ENCODE measurements at regions not wholly inside any gene's neighbourhood (a gene's known extent, or its start where the extent isn't known, plus 50 kb on each side); places are given as distances from the start of the nearest gene placed in this dataset.

- H3K36me3 Mint-ChIP-seq (ENCODE audit: low read depth, unreplicated experiment): no peaks in the 10 kb centered on the region
- no peaks in the 10 kb centered on the region for H3K9me3 Mint-ChIP-seq (ENCODE audit: unreplicated experiment)
- no peak overlapping the region for H3K27ac Mint-ChIP-seq (ENCODE audit: unreplicated experiment)
- no peak overlapping the region for H3K4me3 Mint-ChIP-seq (ENCODE audit: unreplicated experiment)
- DNase-seq (ENCODE audit: low spot score): peak; percentile 6
- peak; percentile 33 for TF ChIP-seq CTCF (IDR thresholded peaks at IDR 0.05; ENCODE audit: unreplicated experiment)
- H3K27me3 Mint-ChIP-seq (ENCODE audit: unreplicated experiment): no peaks in the 10 kb centered on the region
- no peaks in the 10 kb centered on the region for H3K4me1 Mint-ChIP-seq (ENCODE audit: unreplicated experiment)
Observed at GRCh38 chrX:22666441-22666840, 333.3 kb upstream of the DDX53 start.

- Mint-ChIP-seq H3K27ac (ENCODE audit: unreplicated experiment) (no peak overlapping the region), H3K4me3 (ENCODE audit: unreplicated experiment) (no peak overlapping the region), H3K36me3 (ENCODE audit: low read depth, unreplicated experiment) (no peaks in the 10 kb centered on the region), H3K9me3 (ENCODE audit: unreplicated experiment) (no peaks in the 10 kb centered on the region), H3K27me3 (ENCODE audit: unreplicated experiment) (peaks cover 2% of the 10 kb centered on the region), H3K4me1 (ENCODE audit: unreplicated experiment) (no peaks in the 10 kb centered on the region)
- DNase-seq (ENCODE audit: low spot score): no peak
- no peak for TF ChIP-seq CTCF (IDR thresholded peaks at IDR 0.05; ENCODE audit: unreplicated experiment)
Observed at GRCh38 chrX:22674932-22675331, 324.8 kb upstream of the DDX53 start.

GRCh38 chrX:22686138-22686541, 313.6 kb upstream of the DDX53 start:
- H3K36me3 Mint-ChIP-seq (ENCODE audit: low read depth, unreplicated experiment): no peaks in the 10 kb centered on the region
- no peak for DNase-seq (ENCODE audit: low spot score)
- peaks cover 3% of the 10 kb centered on the region for H3K4me1 Mint-ChIP-seq (ENCODE audit: unreplicated experiment)
- TF ChIP-seq CTCF (IDR thresholded peaks at IDR 0.05; ENCODE audit: unreplicated experiment): no peak
- no peaks in the 10 kb centered on the region for H3K9me3 Mint-ChIP-seq (ENCODE audit: unreplicated experiment)
- no peak overlapping the region for H3K4me3 Mint-ChIP-seq (ENCODE audit: unreplicated experiment)
- no peak overlapping the region for H3K27ac Mint-ChIP-seq (ENCODE audit: unreplicated experiment)
- H3K27me3 Mint-ChIP-seq (ENCODE audit: unreplicated experiment): no peaks in the 10 kb centered on the region

- DNase-seq (ENCODE audit: low spot score): no peak
- Mint-ChIP-seq H3K36me3 (ENCODE audit: low read depth, unreplicated experiment) (no peaks in the 10 kb centered on the region), H3K9me3 (ENCODE audit: unreplicated experiment) (no peaks in the 10 kb centered on the region), H3K27me3 (ENCODE audit: unreplicated experiment) (no peaks in the 10 kb centered on the region), H3K4me1 (ENCODE audit: unreplicated experiment) (peaks cover 9% of the 10 kb centered on the region), H3K4me3 (ENCODE audit: unreplicated experiment) (no peak overlapping the region), H3K27ac (ENCODE audit: unreplicated experiment) (no peak overlapping the region)
- TF ChIP-seq CTCF (IDR thresholded peaks at IDR 0.05; ENCODE audit: unreplicated experiment): no peak
Observed at GRCh38 chrX:22689290-22689689, 310.5 kb upstream of the DDX53 start.

GRCh38 chrX:22690116-22690515, 309.6 kb upstream of the DDX53 start:
- Mint-ChIP-seq H3K4me1 (ENCODE audit: unreplicated experiment) (peaks cover 9% of the 10 kb centered on the region), H3K36me3 (ENCODE audit: low read depth, unreplicated experiment) (no peaks in the 10 kb centered on the region), H3K9me3 (ENCODE audit: unreplicated experiment) (no peaks in the 10 kb centered on the region), H3K27ac (ENCODE audit: unreplicated experiment) (no peak overlapping the region), H3K4me3 (ENCODE audit: unreplicated experiment) (no peak overlapping the region), H3K27me3 (ENCODE audit: unreplicated experiment) (no peaks in the 10 kb centered on the region)
- DNase-seq (ENCODE audit: low spot score): no peak
- no peak for TF ChIP-seq CTCF (IDR thresholded peaks at IDR 0.05; ENCODE audit: unreplicated experiment)

All from endothelial cell (in vitro differentiated cells).